Activated CD4-positive, alpha-beta T cell treated with anti-CD3 and anti-CD28 coated beads for 4 hours (primary cell): ENCODE measurements at regions not wholly inside any gene's neighbourhood (a gene's known extent, or its start where the extent isn't known, plus 50 kb on each side); places are given as distances from the start of the nearest gene placed in this dataset.
"Not testable (repeated sequence)": the region's sequence is repeated elsewhere in the genome, so short reads cannot be mapped to it uniquely, and the experiment has no call there.

ENCODE experiments used
- DNase-seq, 2 donors: peaks; one replicate each; pipeline ENCODE4 v3.0.0-alpha.2; 2020

DNA sequence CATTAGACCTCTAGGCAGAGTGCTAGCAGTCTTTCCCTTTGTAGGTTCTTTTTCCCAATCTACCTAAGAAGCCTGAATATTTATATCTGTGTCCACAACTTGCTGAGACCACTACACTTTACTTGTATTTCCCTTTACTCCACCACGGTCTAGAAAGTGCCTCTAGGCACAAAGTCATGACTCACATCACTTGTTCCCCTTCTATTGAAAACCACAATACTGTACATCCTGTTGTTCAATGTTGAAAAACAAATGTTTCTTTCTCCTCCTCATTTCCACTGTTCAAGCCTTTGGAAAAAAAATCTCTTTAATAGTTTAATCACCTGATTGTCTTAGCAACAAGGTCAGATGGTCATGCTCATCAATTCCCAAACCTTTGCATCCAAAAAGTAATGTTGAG is 326.7 kb downstream of the GUCY2F start:
- no peak for DNase-seq

DNA sequence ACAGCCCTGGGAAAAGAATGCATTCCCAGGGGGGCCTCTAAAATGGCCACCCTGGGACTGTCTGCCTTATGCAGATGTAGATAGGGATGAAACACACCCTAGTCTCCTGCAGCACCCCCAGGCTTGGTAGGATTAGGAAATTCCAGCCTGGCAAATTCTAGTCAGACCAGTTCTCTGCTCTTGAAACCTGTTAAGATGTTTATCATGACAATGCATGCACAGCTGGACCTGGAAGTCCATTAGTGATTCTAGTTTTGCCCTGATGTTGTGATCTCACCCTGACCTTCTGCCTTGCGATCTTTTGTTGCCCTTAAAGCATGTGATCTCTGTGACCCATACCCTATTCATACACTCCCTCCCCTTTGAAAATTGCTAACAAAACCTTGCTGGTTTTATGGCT is 337.7 kb downstream of the GUCY2F start:
- DNase-seq, result not testable (repeated sequence)

DNA sequence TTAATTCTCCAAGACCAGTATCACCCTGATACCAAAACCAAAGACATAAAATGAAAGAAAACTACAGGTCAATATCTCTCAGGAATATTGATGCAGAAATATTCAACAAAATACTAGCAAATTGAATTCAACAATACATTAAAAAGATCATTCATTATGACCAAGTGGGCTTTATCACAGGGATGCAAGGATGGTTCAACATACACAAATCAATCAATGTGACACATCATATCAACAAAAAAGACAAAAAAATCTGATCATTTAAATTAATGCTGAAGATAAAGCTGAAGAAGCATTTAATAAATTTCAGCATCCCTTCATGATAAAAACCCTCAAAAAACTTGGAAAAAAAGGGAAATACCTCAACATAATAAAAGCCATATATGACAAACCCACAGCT is 341.4 kb downstream of the GUCY2F start:
- DNase-seq, result no peak

DNA sequence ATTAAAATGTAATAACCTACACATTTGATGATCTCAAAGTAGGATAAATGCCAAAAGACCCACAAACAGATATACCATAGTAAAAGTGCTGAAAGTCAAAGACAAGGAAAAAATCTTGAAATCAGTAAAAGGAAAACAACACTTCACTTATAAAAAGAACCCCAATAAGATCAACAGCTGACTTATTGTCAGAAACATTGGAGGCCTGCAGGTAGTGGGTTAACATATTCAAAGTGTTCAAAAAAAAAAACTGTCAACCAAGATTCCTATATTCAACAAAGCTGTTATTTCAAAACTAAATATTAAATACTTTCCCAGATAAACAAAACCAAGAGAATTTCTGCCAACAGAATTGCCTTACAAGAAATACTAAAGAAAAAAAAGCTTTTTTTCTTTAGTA is 347.1 kb downstream of the GUCY2F start:
- no peak for DNase-seq

DNA sequence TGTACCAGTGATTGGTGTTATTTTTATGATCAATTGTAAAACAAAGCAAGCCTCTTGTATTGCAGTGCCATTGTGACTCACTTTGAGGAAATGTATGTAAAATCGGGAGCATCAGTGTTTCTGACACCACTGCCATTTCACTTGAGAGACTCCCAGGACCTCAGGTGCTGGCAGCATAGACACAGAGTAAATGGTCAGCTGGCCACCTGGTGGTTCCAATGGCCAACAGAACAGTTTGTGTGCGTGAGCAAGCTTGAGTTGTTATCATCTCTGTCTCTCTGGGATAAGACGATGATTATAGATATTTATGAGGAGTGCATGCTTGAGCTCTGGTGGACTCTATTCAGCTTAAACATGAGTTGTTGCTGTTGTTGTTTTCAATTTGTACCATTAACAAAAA is 356.6 kb downstream of the GUCY2F start:
- no peak for DNase-seq

- no peak for DNase-seq
Measured at GRCh38 chrX:109089359-109089758, 353.0 kb upstream of the IRS4 start.

- no peak for DNase-seq
Measured at GRCh38 chrX:109077788-109078187, 341.4 kb upstream of the IRS4 start.

DNA sequence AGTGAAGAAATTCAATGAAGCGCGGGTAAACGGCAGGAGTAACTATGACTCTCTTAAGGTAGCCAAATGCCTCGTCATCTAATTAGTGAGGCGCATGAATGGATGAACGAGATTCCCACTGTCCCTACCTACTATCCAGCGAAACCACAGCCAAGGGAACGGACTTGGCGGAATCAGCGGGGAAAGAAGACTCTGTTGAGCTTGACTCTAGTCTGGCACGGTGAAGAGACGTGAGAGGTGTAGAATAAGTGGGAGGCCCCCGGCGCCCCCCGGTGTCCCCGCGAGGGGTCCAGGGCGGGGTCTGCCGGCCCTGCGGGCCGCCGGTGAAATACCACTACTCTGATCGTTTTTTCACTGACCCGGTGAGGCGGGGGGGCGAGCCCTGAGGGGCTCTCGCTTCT is 317.8 kb upstream of the IRS4 start:
- peak in 1 of 2 donors; percentile 12 for DNase-seq

GRCh38 chrX:109049903-109050302 is 313.5 kb upstream of the IRS4 start:
- no peak for DNase-seq

DNA sequence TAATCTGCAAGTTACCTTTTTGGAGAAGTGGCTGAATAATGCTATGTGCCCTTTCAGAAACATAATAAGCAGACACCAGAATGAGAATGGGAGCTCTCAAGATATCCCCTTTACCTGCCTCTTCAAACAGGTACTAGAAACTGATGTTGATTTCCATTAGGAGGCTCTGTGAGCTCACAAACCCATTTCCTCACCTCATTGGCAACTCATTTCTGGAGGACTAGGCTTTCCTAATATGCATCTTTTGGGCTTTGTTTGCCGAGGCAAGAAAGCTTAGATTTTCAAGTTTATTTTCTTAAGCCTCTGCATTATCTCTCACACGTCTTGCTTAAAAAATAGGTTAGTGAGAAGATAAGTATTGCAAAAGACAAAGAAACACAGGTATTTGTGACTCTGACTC is 313.1 kb upstream of the IRS4 start:
- DNase-seq, result no peak

- no peak for DNase-seq
Measured at GRCh38 chrX:109040057-109040456, 303.7 kb upstream of the IRS4 start.

GRCh38 chrX:109036624-109037023 is 300.3 kb upstream of the IRS4 start:
- DNase-seq, result no peak

GRCh38 chrX:108993909-108994308 is 257.5 kb upstream of the IRS4 start:
- DNase-seq, result no peak

- not testable (repeated sequence) for DNase-seq
Measured at GRCh38 chrX:108972899-108973298, 236.5 kb upstream of the IRS4 start.

DNA sequence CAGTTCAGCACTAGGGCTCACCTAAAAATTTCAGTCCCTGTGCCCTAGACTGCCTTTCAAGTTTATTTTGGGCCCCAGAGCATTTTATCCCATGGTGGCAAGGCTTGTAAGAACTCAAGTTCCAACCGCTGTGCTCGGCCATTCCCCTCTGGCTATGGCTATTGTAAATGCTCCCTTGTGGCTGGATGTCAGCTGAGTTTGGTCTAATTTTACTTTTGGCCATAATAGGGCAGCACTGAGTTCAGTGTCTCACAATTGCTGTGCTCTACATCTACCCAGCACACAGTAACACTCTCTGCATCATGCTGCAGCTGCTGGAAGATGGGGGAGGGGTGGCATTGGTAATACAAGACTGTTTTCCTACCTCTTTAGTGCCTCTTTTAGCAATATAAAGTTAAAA is 210.8 kb upstream of the IRS4 start:
- DNase-seq, result no peak

GRCh38 chrX:108946531-108946930 is 210.2 kb upstream of the IRS4 start:
- no peak for DNase-seq

DNA sequence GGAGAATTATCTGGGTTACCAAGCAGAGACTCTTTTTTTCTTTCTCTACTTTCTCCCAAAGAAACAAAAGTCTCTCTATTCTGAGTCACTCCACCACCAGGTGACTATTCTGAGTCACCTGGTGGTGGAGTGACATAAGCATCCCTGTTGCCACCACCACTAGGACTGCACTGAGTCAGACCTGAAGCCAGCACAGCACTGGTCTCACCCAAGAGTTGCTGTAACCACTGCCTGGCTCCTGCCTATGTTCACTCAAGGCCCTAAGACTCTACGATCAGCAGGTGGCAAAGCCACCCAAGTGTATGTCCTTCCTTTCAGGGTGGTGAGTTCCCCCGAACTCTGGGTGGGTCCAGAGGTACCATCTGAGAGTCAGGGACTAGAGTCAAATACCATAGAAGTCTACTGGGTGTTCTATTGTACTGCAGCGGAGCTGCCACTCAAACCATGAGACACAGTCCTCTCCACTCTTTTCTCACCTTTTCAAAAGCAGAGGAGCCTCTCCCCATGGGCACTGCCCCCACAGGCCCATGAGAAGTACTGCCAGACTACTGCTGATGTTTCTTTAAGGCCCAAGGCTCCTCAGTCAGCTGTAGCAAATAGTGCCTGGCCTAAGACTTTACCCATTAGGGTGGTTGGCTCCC is 209.6 kb upstream of the IRS4 start:
- no peak for DNase-seq

- no peak for DNase-seq
Measured at GRCh38 chrX:108914791-108915190, 178.4 kb upstream of the IRS4 start.

DNA sequence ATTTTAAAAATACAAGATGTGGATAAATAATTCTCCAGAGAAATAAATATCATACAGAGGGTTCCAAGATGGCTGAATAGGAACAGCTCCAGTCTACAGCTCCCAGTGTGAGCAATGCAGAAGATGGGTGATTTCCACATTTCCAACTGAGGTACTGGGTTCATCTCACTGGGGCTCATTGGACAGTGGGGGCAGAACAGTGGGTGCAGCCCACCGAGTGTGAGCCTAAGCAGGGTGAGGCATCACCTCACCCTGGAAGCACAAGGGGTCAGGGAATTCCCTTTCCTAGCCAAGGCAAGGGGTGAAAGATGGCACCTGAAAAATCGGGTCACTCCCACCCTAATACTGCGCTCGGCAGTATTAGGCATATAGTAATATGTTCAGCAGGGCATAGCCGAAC is 167.5 kb upstream of the IRS4 start:
- not testable (repeated sequence) for DNase-seq

GRCh38 chrX:108900333-108900732 is 164.0 kb upstream of the IRS4 start:
- DNase-seq, result no peak

DNA sequence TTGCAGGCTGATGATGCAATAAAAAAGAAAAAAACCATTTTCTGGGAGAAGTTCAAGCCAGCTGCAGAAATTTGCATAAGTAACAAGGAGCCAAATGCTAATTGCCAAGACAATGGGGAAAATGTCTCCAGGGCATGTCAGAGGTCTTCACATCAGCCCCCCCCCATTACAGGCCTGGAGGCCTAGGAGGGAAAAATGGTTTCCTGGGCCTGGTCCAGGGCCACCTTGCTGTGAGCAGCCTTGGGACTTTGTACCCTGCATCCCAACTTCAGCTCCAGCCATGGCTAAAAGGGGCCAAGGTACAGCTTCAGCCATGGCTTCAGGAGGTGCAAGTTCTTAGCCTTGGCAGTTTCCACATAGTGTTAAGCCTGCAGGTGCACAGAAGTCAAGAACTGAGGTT is 160.0 kb upstream of the IRS4 start:
- not testable (repeated sequence) for DNase-seq

DNA sequence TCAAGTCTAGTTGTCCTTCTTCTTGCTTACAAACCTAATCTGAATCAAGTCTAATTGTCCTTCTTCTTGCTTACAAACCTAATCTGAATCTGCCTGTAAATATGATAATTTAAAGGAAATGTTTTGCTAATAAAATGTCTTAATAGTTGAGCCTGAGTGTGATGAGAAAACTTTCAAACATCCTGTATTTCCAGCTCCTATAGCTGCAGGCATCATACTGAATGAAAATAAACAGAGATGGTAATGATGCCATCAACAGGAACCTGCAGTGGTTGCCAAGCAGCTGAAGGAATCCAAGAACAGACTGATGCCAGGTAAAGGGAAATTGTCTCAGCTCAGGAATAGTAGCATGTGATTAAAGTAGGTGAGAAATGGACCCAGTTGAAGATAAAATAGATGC is 156.1 kb upstream of the IRS4 start:
- DNase-seq, result no peak

- no peak for DNase-seq
Measured at GRCh38 chrX:108875548-108875947, 139.2 kb upstream of the IRS4 start.

GRCh38 chrX:108843039-108843438 is 106.7 kb upstream of the IRS4 start:
- DNase-seq, result not testable (repeated sequence)

GRCh38 chrX:108833993-108834392 is 97.6 kb upstream of the IRS4 start:
- DNase-seq, result no peak

DNA sequence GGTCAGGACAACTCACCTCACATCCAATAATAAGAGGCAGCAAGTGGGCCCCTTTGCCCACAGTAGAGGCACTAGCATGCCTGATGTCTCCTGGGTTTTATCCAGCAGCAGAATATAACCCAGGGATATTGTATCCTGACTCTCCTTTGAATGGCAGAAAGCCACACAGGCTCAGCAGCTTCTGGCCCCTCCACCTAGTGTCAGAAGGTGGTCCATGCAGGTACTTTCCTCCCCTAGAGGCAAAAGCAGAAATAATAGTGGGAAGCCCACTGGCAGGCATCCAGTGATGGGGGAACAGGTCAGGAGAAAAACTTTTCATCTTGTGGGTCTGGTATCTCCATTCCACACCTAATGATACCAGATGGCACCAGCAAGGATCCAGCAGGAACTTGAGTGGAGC is 75.5 kb upstream of the IRS4 start:
- no peak for DNase-seq
